ENCODE measurements at regions not wholly inside any gene's neighbourhood (a gene's known extent, or its start where the extent isn't known, plus 50 kb on each side); places are given as distances from the start of the nearest gene placed in this dataset.
A peak's percentile ranks its signal among the peaks of the same experiment; 100 is the strongest.
"Not testable (repeated sequence)": the region's sequence is repeated elsewhere in the genome, so short reads cannot be mapped to it uniquely, and the experiment has no call there.

DNA sequence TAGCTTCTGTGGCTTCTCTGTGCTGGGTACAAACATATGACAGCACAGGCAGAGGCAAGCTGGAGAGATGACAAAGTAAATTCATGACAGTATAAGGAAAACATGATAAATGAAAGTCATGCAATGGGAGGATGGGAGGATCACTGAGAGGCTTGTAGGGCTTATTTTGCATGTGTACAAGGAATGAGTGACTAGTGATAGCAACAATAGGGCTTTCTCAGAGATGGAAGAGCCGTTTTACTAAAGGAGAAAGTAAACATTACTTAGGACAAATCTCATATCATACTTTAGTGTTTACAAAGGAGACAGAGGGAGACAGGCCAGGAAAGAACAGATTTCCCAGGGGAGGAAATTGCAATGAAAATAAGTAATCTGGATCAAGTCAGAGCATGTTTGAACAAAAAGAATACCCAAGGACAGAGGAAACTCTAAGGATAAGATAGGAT lies 82.5 kb upstream of the RBMS1 start:
- Mint-ChIP-seq H3K9me3 (peaks cover 11% of the 10 kb centered on the region), H3K4me1 (no peaks in the 10 kb centered on the region), H3K27me3 (no peaks in the 10 kb centered on the region), H3K27ac (no peak overlapping the region), H3K4me3 (no peak overlapping the region), H3K36me3 (ENCODE audit: low read depth) (no peaks in the 10 kb centered on the region)
- DNase-seq: no peak
- no peak for ATAC-seq

DNA sequence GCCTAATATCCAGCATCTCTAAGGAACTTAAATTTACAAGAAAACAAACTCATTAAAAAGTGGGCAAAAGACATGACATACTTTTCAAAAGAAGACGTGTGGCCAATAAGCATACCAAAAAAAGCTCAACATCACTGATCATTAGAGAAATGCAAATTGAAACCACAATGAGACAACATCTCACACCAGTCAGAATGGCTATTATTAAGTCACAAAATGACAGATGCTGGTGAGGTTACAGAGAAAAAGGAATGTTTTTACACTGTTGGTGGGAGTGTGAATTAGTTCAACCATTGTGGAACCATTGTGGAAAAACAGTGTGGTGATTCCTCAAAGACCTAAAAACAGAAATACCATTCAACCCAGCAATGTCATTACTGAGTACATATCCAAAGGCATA lies 83.5 kb upstream of the RBMS1 start:
- H3K4me3 Mint-ChIP-seq; H3K36me3 Mint-ChIP-seq (ENCODE audit: low read depth); H3K27ac Mint-ChIP-seq; H3K9me3 Mint-ChIP-seq; H3K4me1 Mint-ChIP-seq; DNase-seq; H3K27me3 Mint-ChIP-seq; ATAC-seq: not testable (repeated sequence)

DNA sequence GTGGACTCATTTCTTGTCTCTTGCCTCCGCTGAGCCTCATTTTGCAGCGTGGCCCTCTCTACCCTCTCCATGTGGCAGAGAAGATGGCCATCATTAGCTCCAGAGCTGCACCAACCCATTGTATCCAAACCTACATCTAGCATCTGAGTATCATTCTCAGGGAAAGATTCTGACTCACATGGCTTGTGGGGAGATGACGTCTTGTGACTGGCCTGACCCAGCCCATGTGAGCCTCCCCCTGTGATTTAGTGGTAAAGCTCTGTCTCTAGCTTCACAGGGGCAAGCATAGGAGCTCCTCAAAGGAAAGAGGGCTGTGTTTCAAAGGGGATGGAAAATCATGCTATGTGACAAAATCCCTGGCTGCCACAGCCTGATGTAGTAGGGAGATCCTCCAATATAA lies 87.4 kb upstream of the RBMS1 start:
- no peak overlapping the region for H3K4me3 Mint-ChIP-seq
- H3K4me1 Mint-ChIP-seq: no peaks in the 10 kb centered on the region
- no peaks in the 10 kb centered on the region for H3K9me3 Mint-ChIP-seq
- ATAC-seq (no peak), DNase-seq (no peak)
- no peaks in the 10 kb centered on the region for H3K36me3 Mint-ChIP-seq (ENCODE audit: low read depth)
- H3K27ac Mint-ChIP-seq: no peak overlapping the region
- no peaks in the 10 kb centered on the region for H3K27me3 Mint-ChIP-seq

DNA sequence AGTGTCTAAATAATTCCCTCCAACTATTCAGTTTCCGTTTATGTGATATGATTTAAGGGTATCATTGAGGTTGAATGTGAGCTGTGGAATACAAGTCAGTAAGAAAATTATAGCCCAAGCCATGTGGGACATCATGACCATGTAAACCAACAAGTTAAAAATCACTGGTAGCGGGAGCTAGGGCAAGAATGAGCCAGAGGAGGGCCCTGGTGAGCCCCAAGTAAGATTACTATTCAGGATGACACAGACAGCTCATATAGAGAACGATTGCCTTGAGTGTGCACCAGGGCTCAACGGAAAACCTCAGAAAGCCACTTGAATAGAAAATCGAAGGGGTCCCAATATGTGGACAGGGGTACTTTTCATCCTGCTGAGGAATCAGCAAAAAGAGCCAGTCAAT lies 87.8 kb upstream of the RBMS1 start:
- Mint-ChIP-seq H3K27me3 (no peaks in the 10 kb centered on the region), H3K9me3 (no peaks in the 10 kb centered on the region), H3K36me3 (ENCODE audit: low read depth) (no peaks in the 10 kb centered on the region), H3K27ac (no peak overlapping the region), H3K4me3 (no peak overlapping the region), H3K4me1 (no peaks in the 10 kb centered on the region)
- peak; percentile 33 for ATAC-seq
- no peak for DNase-seq

- H3K36me3 Mint-ChIP-seq (ENCODE audit: low read depth): no peaks in the 10 kb centered on the region
- no peak overlapping the region for H3K27ac Mint-ChIP-seq
- H3K4me1 Mint-ChIP-seq: no peaks in the 10 kb centered on the region
- ATAC-seq (no peak), DNase-seq (no peak)
- H3K9me3 Mint-ChIP-seq: no peaks in the 10 kb centered on the region
- H3K4me3 Mint-ChIP-seq: no peak overlapping the region
- no peaks in the 10 kb centered on the region for H3K27me3 Mint-ChIP-seq
Observed at GRCh38 chr2:160582081-160582480, 88.5 kb upstream of the RBMS1 start.

- Mint-ChIP-seq H3K4me3 (no peak overlapping the region), H3K27ac (no peak overlapping the region), H3K4me1 (no peaks in the 10 kb centered on the region), H3K36me3 (ENCODE audit: low read depth) (no peaks in the 10 kb centered on the region), H3K9me3 (no peaks in the 10 kb centered on the region), H3K27me3 (no peaks in the 10 kb centered on the region)
- ATAC-seq (no peak), DNase-seq (no peak)
Observed at GRCh38 chr2:160582490-160583145, 89.0 kb upstream of the RBMS1 start.

GRCh38 chr2:160583146-160583535 lies 89.5 kb upstream of the RBMS1 start:
- H3K27ac Mint-ChIP-seq: no peak overlapping the region
- H3K36me3 Mint-ChIP-seq (ENCODE audit: low read depth): no peaks in the 10 kb centered on the region
- no peak for ATAC-seq
- H3K4me1 Mint-ChIP-seq: no peaks in the 10 kb centered on the region
- H3K9me3 Mint-ChIP-seq: no peaks in the 10 kb centered on the region
- no peak for DNase-seq
- no peak overlapping the region for H3K4me3 Mint-ChIP-seq
- no peaks in the 10 kb centered on the region for H3K27me3 Mint-ChIP-seq

GRCh38 chr2:160583813-160584537 lies 90.4 kb upstream of the RBMS1 start:
- no peaks in the 10 kb centered on the region for H3K27me3 Mint-ChIP-seq
- no peak for DNase-seq

DNA sequence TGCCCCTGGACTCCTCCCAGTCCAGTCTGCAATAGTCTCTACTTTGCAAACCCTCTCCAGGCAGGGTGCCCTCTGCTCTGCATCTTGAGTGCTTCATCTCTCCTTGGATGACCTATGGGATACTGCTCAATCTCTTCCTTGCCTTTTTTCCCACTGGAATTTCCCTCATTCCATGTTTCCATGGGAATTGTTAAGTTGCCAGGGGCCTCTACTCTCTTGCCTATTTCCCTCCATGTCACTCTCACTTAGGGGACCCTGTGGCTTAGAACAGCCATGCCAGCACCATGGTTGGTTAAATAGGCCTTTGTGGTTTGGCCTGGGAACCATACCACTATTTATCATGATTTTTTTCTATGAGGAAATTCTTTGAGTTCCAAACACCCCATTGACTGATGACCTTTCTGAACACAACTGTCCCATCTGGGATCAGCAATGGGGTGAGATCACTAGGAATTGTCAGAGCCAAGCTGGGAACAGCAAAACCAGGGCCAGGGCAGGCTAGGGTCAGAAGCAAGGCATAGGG lies 91.4 kb upstream of the RBMS1 start:
- Mint-ChIP-seq H3K27ac (no peak overlapping the region), H3K36me3 (ENCODE audit: low read depth) (no peaks in the 10 kb centered on the region), H3K9me3 (no peaks in the 10 kb centered on the region), H3K4me3 (no peak overlapping the region), H3K27me3 (no peaks in the 10 kb centered on the region), H3K4me1 (no peaks in the 10 kb centered on the region)
- no peak for ATAC-seq
- no peak for DNase-seq

More at GRCh38 chr2:160583813-160584537, 90.4 kb upstream of the RBMS1 start:
- no peaks in the 10 kb centered on the region for H3K36me3 Mint-ChIP-seq (ENCODE audit: low read depth)
- no peak overlapping the region for H3K4me3 Mint-ChIP-seq
- no peaks in the 10 kb centered on the region for H3K4me1 Mint-ChIP-seq
- no peak for ATAC-seq
- H3K27ac Mint-ChIP-seq: no peak overlapping the region
- H3K9me3 Mint-ChIP-seq: no peaks in the 10 kb centered on the region

DNA sequence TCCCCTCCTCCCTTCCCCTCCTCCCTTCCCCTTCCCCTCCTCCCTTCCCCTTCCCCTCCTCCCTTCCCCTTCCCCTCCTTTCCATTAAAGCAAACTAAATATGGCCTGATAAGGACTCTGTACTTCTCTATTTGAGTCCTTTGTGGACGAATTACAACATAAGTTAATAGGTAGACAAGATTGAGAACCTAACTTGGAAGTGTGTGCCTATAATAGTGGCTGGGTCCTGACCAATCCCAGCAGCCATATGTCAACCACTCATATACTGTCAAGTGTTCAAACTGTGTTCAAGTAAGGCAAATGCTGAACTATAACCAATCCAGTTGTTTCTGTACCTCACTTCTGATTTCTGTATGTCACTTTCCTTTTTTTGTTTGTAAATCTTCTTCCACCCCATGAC lies 97.1 kb upstream of the RBMS1 start:
- ATAC-seq (no peak), DNase-seq (no peak)
- H3K36me3 Mint-ChIP-seq (ENCODE audit: low read depth): no peaks in the 10 kb centered on the region
- no peaks in the 10 kb centered on the region for H3K27me3 Mint-ChIP-seq
- H3K27ac Mint-ChIP-seq: peak overlapping the region; percentile 13
- peaks cover 4% of the 10 kb centered on the region for H3K4me1 Mint-ChIP-seq
- H3K9me3 Mint-ChIP-seq: peaks cover 21% of the 10 kb centered on the region
- H3K4me3 Mint-ChIP-seq: no peak overlapping the region

DNA sequence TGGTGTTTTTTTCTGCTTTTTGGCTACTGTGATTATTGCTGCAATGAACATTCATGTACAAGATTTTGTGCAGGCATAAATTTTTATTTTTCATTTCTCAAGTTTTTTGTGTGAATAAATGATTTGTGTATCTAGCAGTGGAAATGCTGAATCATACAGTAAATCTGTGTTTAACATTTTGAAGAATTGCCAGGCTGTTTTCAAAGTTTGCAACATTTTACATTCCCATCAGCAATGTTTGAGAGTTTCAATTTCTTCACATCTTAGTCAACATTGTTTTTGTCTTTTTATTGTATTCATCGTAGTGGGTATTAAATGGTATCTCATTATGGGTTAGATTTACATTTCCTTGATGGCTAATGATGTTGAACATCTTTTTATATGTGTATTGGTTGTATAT lies 98.8 kb upstream of the RBMS1 start:
- DNase-seq (no peak), ATAC-seq (no peak)
- Mint-ChIP-seq H3K36me3 (ENCODE audit: low read depth) (no peaks in the 10 kb centered on the region), H3K9me3 (peaks cover 21% of the 10 kb centered on the region), H3K27ac (no peak overlapping the region), H3K4me1 (peaks cover 4% of the 10 kb centered on the region), H3K27me3 (no peaks in the 10 kb centered on the region), H3K4me3 (no peak overlapping the region)

GRCh38 chr2:160592993-160593392 lies 99.4 kb upstream of the RBMS1 start:
- H3K4me1 Mint-ChIP-seq: peaks cover 4% of the 10 kb centered on the region
- H3K27ac Mint-ChIP-seq: no peak overlapping the region
- no peak for DNase-seq
- H3K36me3 Mint-ChIP-seq (ENCODE audit: low read depth): no peaks in the 10 kb centered on the region
- H3K9me3 Mint-ChIP-seq: peaks cover 21% of the 10 kb centered on the region
- no peak for ATAC-seq
- no peak overlapping the region for H3K4me3 Mint-ChIP-seq
- H3K27me3 Mint-ChIP-seq: no peaks in the 10 kb centered on the region

DNA sequence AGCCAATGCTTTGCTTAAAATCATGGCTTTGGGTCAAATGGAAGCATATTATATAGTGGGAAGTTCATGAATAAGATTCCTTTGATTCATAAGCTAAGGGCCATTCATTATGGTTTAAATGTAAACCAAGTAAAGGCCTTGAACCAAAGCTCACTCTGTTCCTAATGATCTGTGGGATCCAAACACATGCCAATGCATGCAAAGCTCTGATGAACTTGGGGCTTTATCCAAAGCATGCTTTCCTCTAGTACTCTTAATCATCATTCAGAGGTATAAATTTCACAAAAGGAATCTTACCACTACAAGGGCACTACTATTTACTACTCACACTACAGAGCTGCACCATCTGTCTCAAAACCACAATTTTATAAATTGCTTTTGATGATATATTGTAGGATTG lies 102.8 kb upstream of the RBMS1 start:
- DNase-seq (no peak), ATAC-seq (no peak)
- no peaks in the 10 kb centered on the region for H3K36me3 Mint-ChIP-seq (ENCODE audit: low read depth)
- no peaks in the 10 kb centered on the region for H3K27me3 Mint-ChIP-seq
- no peak overlapping the region for H3K27ac Mint-ChIP-seq
- peaks cover 17% of the 10 kb centered on the region for H3K9me3 Mint-ChIP-seq
- no peak overlapping the region for H3K4me3 Mint-ChIP-seq
- no peaks in the 10 kb centered on the region for H3K4me1 Mint-ChIP-seq

DNA sequence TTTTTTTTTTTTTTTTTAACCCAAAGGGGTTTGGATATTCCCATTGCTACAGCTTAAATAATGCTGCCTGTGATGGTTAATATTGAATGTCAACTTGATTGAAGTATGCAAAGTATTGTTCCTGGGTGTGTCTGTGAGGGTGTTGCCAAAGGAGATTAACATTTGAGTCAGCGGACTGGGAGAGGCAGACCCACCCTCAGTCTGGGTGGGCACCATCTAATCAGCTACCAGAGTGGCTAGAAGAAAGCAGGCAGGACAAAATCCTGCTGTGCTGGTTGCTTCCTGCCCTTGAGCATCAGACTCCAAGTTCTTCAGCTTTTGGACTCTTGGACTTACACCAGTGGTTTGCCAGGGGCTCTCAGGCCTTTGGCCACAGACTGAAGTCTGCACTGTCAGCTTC lies 106.8 kb upstream of the RBMS1 start:
- not testable (repeated sequence) for H3K9me3 Mint-ChIP-seq

DNA sequence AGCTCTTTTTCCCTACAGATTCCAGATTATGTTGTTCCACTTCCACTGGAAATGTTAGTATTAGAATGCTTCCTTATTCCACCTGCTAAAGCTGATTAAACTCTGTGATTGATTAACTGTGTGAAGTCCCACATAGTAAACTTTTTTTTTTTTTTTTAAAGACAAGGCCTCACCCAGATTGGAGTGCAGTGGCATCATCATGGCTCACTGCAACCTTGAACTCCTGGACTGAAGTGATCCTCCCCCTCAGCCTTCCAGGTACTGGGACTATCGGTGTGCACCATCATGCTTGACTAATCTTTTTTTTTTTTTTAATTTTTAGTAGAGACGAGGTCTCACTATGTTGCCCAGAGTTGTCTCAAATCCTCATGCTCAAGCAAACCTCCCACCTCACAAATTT lies 108.5 kb upstream of the RBMS1 start:
- Mint-ChIP-seq H3K27me3 (no peaks in the 10 kb centered on the region), H3K9me3 (no peaks in the 10 kb centered on the region), H3K36me3 (ENCODE audit: low read depth) (no peaks in the 10 kb centered on the region), H3K4me1 (no peaks in the 10 kb centered on the region), H3K4me3 (no peak overlapping the region), H3K27ac (no peak overlapping the region)
- no peak for ATAC-seq
- DNase-seq: no peak

More for the DNA sequence above, 106.8 kb upstream of the RBMS1 start:
- H3K4me3 Mint-ChIP-seq; H3K36me3 Mint-ChIP-seq (ENCODE audit: low read depth); H3K4me1 Mint-ChIP-seq; H3K27ac Mint-ChIP-seq; H3K27me3 Mint-ChIP-seq; DNase-seq; ATAC-seq: not testable (repeated sequence)

Measured in activated naive CD8-positive, alpha-beta T cell treated with anti-CD3 and anti-CD28 coated beads, Interleukin-2, amount 50 U/mL, for 24 hours (primary cell).